Stimulated activated CD4-positive, alpha-beta T cell treated with anti-CD3 and anti-CD28 coated beads, Interleukin-4, amount 100 ng/mL, for 48 hours (primary cell): ENCODE measurements at regions not wholly inside any gene's neighbourhood (a gene's known extent, or its start where the extent isn't known, plus 50 kb on each side); places are given as distances from the start of the nearest gene placed in this dataset.

Source experiments
- DNase-seq, 2 donors: peaks; one replicate each; pipeline ENCODE4 v3.0.0-alpha.2; 2020; ENCODE audit warnings: low read depth in 2 of 2

DNA sequence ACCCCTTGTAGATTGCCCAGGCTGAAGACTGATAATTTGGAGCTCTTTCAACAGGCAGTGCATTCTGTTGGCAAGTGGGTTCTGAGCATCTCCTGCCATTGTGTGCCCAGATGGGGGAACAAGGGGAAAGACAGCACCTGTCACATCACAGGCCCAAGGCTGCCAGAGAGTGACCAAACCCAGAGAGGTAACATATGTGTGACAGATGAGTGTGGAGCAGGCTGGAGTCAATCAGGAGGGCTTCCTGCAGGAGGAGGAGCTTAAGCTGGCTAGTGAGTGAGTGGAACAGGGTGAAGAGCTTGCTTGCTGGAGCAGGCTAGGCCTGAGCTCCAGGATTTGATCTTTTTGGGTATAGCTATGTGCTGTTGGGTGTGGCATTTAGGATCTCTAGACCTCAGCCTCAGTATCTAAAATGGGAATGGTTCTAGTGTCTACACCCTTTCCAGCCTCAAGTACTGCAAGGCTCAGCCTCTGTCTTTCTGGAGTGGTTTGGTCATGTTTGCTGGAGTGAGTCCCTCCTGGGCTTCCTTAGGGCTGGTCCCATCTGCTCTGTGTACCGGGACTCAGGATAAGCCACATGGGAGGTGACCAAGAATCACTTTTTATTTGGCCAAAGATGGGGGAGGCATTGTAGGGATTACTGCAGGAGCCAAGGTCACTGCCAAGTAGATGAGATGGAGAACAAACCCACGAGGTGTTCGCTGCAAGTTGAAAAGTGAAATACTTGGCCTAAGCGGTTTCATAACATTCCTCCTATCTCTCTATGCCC is 152.4 kb upstream of the TSHZ3 start:
- no peak for DNase-seq

DNA sequence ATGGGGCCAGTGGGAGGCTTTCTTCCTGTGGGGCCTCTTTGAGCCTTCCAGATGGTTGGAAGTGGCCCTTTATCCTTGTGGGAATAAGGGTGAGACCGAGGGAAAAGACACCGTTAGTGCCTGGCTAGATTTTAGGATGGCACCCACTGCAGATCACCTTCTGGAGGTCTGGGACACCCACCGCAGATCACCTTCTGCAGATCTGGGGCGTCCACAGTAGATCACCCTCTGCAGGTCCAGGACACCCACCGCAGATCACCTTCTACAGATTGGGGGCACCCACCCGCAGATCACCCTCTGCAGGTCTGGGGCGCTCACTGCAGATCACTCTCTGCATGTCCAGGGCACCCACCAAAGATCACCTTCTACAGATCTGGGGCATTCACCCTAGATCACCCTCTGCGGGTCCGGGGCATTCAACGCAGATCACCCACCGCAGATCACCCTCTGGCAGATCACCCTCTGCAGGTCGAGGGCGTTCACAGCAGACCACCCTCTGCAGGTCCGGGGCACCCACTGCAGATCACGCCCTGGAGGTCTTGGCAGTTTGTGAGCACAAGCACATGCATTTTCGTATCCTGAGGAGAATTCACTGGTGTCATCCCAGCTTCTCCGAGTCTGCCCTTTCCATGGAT is 153.4 kb upstream of the TSHZ3 start:
- DNase-seq, result no peak

DNA sequence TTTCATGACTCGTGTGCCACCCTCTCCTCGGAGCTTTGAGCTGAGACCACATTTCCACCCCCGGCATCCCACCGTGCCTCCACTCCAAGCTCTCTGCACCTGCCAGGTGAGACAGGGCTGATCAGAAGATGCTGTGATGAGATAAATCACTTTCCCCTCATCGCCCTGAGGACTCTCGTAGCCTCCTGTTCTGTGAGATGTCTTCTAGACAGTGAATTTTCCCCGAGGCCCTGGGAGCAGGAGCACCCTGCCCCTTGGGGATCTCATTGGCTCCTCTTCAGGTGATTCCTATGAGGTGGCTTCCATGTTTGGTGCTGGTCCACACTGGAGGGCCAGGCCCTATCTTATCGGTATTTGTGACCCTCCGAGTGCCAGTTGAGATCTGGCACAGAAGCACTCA is 154.0 kb upstream of the TSHZ3 start:
- no peak for DNase-seq

DNA sequence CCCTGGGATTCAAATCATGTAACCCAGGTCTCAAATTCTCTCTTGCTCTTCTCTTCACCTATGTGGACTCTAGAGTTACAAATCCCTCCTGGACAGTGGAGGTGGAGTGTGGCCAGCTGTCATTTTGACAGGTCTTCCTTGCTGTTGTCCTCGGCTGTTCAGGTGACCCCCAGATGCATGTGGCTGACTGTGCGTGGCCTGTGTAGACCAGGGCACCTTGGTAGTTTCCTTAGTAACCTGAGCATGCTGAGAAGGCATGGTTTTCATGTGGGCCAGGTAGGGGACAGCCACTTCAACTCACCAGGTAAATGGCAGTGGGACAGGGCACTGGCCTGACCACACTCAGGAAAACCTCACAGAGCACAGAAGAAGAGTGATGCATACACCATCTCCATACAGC is 155.0 kb upstream of the TSHZ3 start:
- DNase-seq, result no peak

DNA sequence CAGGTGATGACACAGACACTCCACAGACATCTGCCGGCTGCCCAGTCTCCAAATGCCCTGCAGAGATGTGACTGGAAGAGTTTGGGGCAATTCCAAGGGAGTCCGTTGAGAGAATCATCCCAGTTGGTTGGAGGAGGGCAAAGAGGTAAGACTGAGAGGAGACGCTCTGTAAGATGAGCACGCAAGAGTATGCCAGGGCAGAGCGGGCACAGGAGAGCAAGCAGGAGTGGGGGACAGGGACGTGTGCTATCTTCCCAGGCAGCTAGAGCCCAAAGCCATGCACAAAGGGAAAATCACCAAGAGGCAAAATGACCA is 156.3 kb upstream of the TSHZ3 start:
- no peak for DNase-seq

DNA sequence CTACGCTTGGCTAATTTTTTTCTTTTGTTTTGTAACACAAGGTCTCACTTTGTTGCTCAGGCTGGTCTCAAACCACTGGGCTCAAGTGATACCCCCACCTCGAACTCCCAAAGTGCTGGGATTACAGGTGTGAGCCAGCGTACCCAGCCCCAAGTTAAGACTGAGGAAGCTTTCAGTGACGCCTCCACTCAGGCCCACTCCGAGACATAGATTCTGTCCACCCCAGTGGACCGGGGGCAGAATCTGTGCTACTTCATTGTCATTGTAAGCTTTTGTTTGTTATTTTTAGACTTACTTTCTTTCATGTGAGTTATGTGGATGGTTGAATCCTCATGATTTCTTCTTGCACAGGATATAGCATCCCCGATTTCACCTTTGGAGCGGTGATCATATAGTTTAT is 156.9 kb upstream of the TSHZ3 start:
- DNase-seq, result no peak

DNA sequence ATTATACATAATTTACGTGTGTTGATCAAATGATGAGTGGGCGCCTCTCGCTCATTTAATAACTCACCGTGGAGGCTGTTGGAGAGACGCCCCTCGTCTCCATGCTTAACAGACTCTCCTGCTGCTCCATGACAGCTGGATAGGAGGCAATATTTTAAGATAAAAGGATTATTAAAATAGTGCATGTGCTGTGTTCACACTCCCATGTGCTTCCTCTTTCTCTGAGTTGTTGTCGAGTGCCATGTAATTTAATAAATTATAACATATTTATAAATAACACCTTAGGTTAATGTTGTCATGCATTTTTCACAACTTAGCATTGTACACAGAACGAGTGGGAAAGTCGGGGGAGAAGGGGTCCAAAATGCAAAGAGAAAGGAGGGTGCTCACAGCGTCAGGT is 161.4 kb upstream of the TSHZ3 start:
- DNase-seq, result no peak

DNA sequence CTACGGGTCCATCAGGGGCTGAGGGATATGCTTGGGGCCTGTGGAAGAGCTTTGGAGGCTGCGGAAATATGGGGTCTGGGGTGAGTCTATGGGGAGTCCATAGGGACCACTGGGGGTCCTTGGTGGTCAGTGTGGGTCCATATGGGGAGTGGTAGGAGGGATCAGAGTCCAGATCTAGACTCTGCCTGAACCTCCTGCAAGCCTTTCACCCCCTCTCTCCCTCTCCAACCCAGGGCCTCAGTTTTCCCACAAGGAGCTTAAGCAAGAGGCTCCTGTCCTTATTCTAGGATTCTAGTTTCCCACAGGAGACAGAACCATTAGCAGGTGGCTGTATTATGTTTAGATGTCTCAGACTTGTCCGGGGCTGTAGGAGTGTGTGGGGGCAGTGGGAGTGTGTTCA is 161.9 kb upstream of the TSHZ3 start:
- DNase-seq, result no peak

DNA sequence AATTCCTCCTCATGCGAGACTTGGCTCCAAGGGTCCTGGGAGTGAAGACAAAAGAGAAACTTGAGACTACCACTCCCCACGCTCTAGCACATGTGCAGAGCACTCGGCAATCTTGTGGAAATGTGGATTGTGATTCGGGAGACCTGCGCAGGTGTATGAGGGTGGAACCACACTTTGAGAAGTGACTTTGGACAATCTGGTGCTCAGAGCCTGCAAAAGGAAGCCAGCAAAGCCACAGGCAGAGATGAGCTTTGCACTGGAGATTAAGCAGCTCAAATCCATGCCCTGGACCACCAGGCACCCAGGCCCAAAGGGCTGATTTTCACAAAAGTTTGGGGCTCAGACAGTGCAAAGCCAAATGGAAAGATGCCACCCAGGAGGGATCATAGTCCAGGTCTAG is 162.5 kb upstream of the TSHZ3 start:
- DNase-seq, result no peak

DNA sequence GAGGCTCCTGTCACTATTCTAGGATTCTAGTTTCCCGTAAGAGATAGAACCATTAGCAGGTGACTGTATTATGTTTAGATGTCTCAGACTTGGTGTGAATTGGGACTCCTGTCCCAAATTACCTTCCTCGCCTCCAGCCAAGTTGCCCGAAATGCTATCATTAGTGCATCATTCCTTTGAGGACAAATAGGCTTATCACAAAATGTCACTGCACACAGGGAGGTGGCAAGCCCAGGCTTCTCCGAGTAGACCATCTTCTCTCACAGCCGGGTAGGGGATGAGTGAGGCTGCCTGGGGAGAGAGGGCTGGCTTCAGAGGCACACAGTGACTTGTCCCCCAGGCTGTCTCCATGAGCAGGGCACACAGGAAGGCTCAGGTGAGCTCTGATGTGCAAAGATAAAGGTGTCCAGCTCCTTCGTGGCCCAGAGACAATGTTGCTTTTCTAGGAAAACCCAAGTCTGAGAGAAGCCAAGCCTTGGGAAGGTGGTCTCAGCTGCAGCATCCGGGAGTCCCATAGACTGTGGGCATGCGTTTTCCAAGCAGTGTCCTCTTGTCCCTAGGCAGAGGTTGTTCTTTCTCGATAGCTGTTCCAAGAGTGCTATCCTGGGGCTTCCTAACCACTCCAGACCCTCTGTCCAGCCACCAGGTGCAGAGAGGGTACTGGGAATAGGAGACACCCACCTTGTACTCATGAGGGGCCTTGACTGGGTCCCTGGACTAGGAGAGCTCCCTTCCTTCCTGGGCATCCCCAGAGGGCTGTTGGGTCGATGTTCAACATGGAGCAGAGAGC is 163.1 kb upstream of the TSHZ3 start:
- no peak for DNase-seq

DNA sequence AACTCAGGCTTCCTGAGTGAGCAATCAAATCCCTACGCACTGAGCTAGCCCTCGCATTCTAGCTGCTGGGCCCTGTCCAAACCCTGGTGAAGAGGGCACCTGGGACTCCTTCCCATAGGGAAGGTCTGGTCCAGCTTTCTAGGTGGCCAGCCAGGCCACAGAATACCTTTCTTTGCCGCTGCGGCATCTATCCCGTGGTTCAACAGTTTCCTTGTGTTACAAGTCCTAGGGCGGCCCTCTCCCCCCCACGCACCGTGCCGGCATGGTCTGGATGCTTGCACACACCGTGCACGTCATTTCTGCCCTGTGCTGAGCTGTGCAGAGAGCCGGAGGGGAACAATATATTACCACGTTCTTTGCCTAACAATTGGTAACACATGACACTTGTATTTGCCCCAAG is 164.6 kb upstream of the TSHZ3 start:
- DNase-seq, result no peak

DNA sequence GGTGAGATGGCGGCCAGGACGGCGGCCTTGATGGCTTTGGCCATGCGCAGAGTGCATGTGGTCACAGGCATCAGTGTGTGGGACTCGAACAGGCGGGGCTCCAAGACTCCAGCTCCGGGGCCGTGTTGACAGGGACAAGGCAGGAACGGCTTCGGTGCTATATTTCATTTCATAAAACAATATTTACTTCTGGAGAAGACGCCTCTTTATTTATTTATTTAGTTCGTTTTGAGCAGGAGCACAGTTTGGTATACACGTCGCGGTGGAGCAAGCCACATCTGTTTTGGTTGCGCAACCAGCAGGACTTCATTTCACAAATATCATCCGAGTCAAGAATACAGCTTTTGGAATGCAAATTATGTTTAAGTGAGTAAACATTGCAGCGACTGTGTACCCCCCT is 166.7 kb upstream of the TSHZ3 start:
- DNase-seq, result no peak

DNA sequence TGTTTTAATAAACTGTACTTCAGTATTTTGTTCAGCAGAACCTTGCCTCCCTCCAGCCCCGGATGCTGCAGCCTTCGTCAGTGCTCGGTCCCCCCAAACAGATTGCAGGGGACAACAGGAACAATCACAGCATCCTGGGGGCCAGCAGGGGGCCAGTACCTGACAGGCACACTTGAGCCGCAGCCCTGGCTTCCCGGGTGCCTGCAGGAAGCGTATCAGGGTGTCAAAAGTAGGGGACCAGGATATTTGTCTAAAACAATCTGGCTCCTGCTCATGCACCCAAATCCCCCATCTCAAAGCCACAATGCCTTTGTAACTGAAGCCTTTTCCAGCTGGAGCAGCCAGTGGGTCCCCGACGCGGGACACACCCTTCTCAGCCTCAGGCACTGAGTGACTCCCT is 167.5 kb upstream of the TSHZ3 start:
- no peak for DNase-seq

DNA sequence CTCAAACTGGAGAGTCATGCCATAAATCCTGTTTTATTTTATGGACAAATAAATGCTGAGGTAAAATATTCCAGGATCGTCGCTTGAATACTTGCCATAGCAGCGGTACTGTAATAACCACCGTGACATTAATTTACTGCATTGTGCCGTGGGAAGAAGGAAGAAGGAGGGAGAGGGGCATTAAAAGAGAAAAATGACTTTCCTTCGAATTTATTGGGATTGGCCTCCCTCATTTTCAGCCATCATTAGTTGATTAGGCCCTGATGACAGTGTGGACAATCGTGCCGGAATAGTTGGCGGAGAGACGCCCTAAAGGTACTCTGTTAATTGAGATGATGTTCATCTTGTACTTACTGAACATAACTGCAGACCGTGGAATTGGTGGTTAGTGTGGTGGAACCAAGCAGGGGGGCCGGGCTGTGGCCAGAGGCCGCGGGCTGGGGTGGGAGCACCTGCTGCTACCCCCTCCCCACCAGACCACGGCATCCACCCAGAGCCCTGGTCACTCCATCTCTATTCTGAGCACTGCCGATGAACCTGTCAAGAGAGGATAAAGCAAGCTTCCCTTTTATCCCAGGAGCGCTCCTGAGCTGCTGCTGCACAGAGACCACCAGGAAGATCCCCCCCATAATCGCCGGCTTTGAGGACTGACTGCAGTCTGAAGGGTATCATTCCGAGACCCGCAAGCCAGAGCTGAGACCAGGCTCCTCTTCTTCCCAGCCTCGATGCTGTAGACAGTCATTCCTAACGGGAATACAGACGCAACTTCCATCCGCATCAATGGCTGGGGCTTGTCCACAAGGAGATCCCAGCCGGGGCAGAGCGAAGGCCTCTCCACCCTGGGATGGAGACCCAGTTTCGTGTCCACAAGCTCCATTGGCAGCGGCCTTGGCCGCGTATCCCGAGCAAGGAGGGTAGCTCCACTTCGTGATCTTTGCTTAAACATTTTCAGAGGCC is 168.3 kb upstream of the TSHZ3 start:
- no peak for DNase-seq

DNA sequence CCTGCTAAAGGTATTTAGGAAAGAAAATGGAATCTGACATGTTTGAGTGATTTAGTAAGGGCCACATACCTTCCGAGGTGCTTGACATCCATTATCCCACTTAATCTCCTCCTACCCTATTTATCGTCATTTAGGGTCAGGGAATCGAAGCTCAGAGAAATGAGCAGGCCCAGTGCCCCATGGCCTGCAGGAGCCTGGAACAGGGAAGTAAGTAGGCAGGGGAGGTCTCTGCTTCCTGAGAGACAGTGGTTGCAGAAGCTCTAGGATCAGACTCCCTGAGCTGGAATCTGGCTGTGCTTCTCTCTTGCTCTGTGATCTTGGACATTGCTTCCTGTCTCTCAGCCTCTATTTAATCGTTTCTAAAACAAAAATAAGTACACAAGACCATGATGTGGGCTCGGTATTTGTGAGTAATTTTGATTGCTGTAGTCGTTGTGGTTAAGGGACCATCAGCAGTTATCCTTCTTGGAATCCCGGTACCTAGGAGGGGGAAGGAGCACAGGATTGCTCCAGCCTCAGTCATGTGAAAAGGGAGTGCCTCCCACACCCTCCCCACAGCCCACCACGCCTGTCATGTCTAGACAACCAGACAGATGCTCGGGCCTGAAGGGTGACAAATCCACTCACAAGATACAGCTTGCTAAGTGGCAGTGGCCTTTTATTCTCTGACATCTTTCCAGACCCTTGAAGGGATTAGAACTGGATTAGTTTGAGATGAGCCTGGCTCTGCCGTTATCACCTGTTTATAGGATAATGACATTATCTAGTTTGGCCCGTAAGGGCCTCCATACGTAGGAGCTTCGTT is 169.2 kb upstream of the TSHZ3 start:
- DNase-seq, result no peak

DNA sequence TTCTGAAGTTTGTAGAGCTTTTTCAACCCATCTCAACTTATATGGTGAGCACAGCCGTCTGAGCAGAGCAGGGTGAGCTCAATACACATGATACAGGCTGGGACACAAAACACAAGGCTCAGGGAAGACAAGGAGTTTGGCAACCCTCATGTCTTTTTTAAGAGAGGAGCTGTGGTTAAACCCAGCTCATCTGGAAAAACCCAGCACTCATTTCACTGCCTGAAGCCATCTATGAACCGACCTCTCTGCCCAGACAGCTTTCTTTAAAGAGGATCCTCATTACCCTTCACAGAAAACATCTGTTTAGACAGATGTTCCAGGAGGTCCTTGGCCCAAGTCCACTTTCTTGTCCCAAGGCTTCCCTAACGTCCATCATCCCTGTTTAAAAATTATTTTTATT is 170.0 kb upstream of the TSHZ3 start:
- no peak for DNase-seq

DNA sequence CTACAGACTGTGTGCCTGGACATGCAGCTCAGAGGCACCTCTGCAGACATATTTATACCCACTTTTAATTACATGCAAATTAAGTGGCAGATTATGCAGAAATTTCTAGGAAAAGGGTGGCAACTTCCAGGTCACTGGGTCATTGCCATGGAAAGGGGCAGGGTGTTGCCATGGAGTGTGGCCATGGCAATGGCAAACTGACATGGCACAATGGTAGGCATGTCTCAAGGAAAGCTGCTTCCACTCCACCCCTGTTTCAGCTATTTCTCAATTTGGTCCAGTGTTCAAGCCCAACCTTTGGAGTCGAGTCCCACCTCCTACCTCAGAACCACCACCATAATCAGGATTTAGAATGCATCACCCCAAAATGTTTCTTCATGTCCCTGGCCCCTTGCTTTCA is 170.7 kb upstream of the TSHZ3 start:
- DNase-seq, result no peak

DNA sequence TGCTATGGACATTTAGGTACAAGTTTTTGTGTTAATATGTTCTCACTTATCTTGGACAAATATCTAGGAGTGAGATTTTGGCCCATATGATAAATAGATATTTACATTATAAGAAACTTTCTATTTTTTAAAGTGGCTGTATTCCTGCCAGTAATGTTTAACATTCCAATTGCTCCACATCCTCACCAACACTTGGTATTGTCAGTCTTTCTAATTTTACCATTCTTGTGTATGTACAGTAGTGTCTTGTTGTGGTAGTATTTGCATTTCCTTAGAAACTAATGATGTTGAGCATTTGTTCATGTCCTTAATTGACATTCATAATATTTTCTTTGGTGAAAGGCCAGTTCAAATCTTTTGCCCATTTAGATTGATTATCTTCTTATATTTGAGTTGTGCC is 171.4 kb upstream of the TSHZ3 start:
- DNase-seq, result no peak

DNA sequence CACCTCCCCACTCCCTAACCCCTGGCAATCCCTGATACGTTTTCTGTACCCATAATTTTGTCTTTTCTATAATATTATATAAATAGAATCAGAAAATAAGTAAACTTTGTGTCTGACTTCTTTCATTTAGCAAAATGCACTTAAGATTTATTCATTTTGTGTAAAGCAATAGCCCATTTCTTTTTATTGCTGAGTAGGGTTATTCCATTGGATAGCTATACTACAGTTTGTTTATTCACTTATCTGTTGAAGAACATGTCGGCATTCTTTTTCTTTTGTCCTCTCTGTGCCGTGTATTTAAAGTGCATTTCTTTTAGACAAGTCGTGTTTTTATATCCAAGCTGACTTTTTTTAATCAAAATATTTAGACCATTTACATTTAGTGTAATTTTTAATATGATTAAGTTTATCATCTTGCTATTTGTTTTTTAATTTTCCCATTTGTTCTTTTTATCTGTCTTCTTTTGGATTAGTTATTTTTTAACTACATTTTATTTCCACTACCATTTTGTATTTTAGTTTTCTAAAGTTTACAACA is 176.4 kb upstream of the TSHZ3 start:
- no peak for DNase-seq

DNA sequence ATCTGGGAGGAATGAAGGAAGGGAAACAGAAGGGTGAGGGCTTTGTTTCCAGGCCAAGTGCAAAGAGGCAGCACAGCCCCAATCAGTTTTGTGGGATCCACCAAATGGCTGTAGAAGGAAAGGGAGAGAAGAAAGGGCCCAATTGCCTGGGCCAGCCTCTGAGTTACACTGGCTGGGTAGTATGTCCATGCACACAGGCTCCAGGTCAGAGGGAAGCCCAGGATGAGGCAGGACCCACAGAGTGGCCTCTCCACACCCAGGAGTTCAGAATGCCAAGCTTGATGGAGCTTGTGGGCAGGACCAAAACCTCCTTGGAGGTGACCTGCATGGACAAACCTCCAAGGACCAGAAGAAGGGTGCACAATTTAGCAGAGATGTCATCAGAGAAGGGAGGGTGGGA is 178.2 kb upstream of the TSHZ3 start:
- DNase-seq, result no peak

DNA sequence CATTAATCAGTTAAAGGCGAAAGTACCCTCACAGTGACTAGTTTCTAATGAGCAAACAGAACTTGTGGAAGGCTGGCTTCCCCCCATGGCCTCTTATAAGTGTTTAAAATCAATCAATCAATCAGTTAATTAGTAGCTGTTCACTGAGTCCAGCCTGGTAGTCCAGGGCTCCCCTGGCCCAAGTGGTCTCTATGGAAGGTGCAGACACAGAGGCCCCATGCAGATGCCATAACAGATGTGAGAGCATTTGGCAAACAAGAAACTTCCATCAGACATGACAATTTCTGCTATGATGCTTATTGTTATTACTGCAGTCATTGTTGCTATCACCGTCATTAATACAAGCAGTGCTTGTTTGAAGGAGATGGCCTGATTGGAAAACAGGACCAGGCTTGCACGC is 179.0 kb upstream of the TSHZ3 start:
- no peak for DNase-seq
